SH-SY5Y (cell line): ENCODE measurements at regions not wholly inside any gene's neighbourhood (a gene's known extent, or its start where the extent isn't known, plus 50 kb on each side); places are given as distances from the start of the nearest gene placed in this dataset.

Experiments used
- GATA2 ChIP-seq: IDR thresholded peaks from 2 replicates; pipeline ENCODE4 v1.6.1; 2011; ENCODE audit warnings: mild to moderate bottlenecking, low read depth, low read length
- GATA3 ChIP-seq: IDR thresholded peaks from 2 replicates; pipeline ENCODE4 v1.6.1; 2011; ENCODE audit warnings: low read depth, mild to moderate bottlenecking, low read length, moderate library complexity

DNA sequence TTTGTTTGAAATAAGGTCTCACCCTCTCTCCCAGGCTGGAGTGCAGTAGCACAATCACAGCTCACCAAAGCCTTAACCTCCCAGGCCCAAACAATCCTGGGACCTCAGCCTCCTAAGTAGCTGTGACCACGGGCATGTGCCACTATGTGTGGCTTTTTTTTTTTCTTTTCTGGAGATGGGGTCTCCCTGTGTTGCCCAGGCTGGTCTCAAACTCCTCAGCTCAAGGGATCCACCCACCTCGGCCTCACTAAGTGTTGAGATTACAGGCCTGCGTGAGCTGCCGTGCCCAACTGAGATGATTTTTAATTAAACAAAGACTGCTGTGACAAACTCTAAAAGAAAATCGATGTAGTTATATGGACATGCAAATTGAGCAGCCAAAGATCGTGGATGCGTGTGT, 768.4 kb upstream of the ADGRL2 start:
- TF ChIP-seq GATA3 (no peak), GATA2 (no peak)

DNA sequence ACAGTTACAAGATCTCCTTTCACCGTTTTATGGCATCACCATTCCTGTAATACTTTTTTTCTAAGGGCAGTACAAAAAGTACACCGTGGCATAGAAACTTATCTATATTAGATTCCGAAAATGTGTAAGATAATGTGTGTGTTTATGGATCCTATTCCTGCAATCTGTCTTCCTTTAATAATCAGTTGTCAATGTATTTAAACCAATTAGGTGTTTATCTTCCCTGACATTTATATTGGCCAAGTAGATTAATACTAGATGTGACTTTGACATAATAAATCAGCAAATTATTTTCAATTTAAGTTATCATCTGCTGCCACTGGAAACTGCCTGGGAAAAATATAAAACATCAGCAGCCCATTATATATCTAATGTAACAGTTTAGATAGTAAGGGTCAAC, 770.3 kb upstream of the ADGRL2 start:
- TF ChIP-seq GATA2 = no peak
- no peak for TF ChIP-seq GATA3

DNA sequence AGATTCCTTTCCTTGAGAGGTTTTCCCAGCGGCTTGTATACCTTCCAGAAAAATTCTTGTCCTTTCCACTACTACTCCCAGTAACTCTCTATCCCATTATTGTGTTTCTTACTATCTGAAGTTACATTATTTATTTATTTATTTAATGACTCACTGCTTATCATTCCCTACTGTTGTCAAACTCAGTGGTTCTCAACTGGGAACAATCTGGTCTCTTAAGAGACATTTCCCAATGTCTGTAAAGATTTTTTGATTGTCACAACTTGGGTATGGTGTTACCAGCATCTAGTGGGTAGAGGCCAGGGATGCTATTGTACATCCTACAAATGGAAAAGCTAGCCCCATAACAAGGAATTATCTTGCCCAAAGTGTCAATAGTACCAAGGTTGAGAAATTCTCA, 771.5 kb upstream of the ADGRL2 start:
- no peak for TF ChIP-seq GATA2
- no peak for TF ChIP-seq GATA3

DNA sequence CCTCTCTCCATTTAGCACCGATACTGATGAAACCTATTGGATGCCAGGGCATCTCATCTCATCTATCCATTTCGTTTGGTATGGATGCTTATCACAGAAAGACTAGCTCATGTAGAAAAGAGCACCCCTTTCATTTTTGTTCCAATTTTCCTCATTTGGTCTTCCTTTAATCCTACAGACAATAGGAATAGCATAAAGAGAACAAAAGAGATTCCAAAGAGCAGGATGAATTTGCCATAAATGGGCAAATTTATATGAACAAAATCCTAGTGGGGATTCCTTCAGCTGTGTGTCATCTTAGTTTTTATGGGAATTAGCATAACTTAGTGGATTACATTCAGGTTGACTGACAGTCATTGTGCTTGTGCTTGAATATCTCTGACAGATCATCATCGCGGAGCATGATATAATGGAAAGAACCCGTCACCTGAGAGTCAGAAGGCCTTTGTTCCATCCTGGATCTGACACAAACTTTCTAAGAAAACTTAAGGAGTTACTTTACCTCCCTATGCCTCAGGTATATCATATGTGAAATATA, 777.5 kb upstream of the ADGRL2 start:
- TF ChIP-seq GATA3 = no peak

- no peak for TF ChIP-seq GATA3
- no peak for TF ChIP-seq GATA2
Observed at GRCh38 chr1:81021134-81021533, 779.6 kb upstream of the ADGRL2 start.

GRCh38 chr1:81020506-81020905, 780.2 kb upstream of the ADGRL2 start:
- TF ChIP-seq GATA3 (no peak), GATA2 (no peak)

GRCh38 chr1:81010126-81010525, 790.6 kb upstream of the ADGRL2 start:
- TF ChIP-seq GATA3 = no peak
- TF ChIP-seq GATA2 = no peak

DNA sequence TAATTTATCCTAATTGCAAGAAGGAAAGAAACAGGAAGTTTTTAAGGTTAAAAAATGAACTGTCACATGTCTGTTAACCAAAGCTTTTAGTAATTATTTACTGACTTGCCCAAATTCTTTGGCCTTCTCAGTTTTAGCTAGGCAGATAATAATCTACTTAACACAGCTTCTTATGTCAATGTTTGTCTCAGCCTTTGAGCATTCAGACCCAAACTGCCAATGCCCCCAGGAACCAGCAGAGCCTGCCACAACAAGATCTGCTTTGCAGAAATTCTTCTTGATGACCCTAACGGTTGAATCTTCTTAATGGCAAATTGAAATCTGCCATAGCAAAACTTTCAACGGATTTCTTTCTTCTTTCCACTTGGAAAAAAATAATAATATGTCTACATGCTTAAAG, 792.4 kb upstream of the ADGRL2 start:
- TF ChIP-seq GATA2 (no peak), GATA3 (no peak)

DNA sequence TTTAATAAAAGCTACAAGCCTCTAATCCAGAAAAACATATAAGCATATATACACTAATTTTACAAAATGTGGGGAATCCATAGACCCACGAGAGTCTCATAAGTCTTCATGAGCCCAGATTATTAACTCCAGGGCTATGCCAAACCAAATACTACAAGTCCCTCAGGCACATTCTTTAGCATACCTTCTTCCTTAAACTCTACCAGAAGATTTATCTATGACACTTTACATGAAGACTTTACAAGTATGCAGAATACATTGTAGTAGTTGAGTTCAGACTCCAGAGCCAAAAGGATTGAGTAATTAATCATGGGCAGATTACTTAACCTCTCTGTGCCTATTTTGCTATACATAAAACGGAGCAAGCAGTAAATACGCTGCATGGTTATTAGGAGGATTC, 793.7 kb upstream of the ADGRL2 start:
- TF ChIP-seq GATA3 (no peak), GATA2 (no peak)

GRCh38 chr1:81006502-81006901, 794.2 kb upstream of the ADGRL2 start:
- TF ChIP-seq GATA3 = no peak
- no peak for TF ChIP-seq GATA2

DNA sequence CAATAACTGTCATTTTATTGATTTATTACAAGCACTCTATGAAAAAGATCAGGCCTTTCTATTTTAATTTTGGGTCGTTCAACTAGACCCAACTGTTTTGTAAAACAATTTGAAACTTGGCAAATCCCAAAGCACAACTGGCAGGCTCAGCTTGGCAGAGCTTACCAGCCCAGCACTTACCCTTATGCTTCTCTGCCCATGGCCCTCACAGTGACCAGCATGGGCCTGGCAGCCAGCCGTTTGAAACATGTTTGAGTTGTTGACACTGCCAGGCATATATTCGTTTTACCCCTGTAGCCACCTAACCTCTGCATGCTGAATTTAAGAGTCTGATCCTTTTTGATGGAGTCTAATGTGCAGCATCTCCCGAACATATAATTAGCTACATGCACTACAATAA, 796.7 kb upstream of the ADGRL2 start:
- TF ChIP-seq GATA3 (no peak), GATA2 (no peak)

DNA sequence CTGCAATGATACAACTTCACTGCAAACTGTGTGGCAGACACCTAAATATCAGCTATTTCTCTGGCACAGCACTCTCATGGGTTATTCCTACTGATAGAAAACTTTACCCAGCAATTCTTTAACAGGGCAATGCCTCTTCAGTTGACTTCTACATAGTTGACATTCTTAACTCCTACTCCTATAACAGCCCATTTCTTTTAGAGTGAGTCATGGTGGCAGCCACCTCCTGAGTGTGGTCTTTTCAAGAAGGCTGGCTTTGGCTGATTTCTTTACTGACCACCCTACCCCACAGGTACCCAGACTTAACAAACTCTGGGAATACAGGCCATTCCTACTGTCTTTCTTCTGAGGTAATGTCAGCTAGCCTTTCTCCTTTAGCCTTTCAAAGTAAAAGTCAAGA, 805.8 kb upstream of the ADGRL2 start:
- TF ChIP-seq GATA3 (no peak), GATA2 (no peak)

- TF ChIP-seq GATA2 (no peak), GATA3 (no peak)
Observed at GRCh38 chr1:80994038-80994437, 806.7 kb upstream of the ADGRL2 start.

GRCh38 chr1:80993154-80993980, 807.4 kb upstream of the ADGRL2 start:
- TF ChIP-seq GATA3 (no peak), GATA2 (no peak)

DNA sequence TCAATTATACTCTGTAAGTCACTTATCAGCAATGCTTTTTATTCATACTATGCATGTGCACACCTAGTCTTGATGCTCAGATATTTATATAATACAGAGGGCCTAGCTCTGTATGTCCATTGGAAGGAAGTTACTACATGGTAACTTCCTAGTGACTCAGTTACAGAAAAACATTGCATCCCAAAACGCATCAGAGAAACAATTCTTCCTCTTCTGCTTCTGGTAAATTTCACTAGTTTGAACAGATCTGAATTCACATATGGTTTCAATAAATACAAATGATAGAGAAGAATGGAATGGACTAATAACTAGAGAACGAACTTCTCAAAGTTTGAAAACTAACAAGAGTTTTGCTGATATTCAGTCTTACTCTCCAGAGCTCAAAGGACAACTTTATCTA, 811.3 kb upstream of the ADGRL2 start:
- TF ChIP-seq GATA2 (no peak), GATA3 (no peak)

- TF ChIP-seq GATA2 = no peak
- TF ChIP-seq GATA3 = no peak
Observed at GRCh38 chr1:80988926-80989325, 811.8 kb upstream of the ADGRL2 start.

- TF ChIP-seq GATA3 = no peak
- no peak for TF ChIP-seq GATA2
Observed at GRCh38 chr1:80987824-80988223, 812.9 kb upstream of the ADGRL2 start.

DNA sequence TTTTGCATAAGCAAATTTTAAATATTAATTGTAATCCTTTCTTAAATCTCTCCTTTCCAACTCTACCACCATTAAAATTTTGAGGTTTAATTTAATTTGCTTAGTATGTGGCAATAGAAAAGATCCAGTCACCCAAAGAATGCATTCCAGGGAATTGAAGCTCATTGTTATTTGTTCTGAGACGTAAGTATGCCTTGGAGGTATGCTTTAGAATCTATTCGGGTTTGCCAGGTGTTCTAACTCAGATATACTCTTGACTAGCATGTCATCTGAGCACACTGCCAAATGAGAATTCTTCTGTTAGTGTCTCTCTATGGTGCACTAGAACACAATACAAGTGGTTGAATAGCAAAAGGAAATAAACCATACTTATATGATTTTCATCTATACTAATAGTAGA, 813.6 kb upstream of the ADGRL2 start:
- no peak for TF ChIP-seq GATA3
- TF ChIP-seq GATA2 = no peak
